ENCODE measurements at regions not wholly inside any gene's neighbourhood (a gene's known extent, or its start where the extent isn't known, plus 50 kb on each side); places are given as distances from the start of the nearest gene placed in this dataset.

DNA sequence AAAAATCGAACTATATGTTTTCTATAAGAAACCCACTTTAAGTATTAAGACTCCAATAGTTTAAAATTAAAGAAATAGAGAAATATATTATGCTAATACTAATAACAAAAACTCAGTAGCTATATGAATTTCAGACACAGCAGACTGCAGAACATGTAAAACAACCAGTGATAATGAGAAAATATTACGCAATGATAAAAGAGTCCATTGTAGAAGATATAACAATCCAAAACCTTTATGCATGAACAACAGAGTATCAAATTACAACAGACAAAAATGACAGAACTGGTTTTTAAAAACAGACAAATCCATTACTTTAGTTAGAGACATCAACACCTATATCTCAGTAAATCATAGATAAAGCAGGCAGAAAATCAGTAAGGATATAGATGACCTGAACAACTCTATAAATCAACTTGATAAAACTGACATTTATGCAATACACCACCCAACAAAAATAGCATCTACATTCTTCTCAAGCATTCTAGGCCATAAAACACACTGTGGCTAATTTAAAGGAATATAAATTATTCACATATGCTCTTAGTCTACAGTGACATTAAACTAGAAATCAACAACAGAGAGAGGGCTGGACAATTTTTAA lies 669.5 kb upstream of the GHITM start:
- TF ChIP-seq, protein P1, sequence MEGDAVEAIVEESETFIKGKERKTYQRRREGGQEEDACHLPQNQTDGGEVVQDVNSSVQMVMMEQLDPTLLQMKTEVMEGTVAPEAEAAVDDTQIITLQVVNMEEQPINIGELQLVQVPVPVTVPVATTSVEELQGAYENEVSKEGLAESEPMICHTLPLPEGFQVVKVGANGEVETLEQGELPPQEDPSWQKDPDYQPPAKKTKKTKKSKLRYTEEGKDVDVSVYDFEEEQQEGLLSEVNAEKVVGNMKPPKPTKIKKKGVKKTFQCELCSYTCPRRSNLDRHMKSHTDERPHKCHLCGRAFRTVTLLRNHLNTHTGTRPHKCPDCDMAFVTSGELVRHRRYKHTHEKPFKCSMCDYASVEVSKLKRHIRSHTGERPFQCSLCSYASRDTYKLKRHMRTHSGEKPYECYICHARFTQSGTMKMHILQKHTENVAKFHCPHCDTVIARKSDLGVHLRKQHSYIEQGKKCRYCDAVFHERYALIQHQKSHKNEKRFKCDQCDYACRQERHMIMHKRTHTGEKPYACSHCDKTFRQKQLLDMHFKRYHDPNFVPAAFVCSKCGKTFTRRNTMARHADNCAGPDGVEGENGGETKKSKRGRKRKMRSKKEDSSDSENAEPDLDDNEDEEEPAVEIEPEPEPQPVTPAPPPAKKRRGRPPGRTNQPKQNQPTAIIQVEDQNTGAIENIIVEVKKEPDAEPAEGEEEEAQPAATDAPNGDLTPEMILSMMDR (conservative IDR thresholded peaks at IDR 0.05) = no peak
- TF ChIP-seq ZFX (IDR thresholded peaks at IDR 0.05) = no peak

Data from C4-2B (cell line).